ENCODE measurements at regions not wholly inside any gene's neighbourhood (a gene's known extent, or its start where the extent isn't known, plus 50 kb on each side); places are given as distances from the start of the nearest gene placed in this dataset.
"Not testable (repeated sequence)": the region's sequence is repeated elsewhere in the genome, so short reads cannot be mapped to it uniquely, and the experiment has no call there.

GRCh38 chr2:163949693-163950092 is 213.9 kb upstream of the FIGN start:
- DNase-seq (ENCODE audit: low read depth), result no peak

GRCh38 chr2:163944347-163944737 is 208.5 kb upstream of the FIGN start:
- no peak for DNase-seq (ENCODE audit: low read depth)

DNA sequence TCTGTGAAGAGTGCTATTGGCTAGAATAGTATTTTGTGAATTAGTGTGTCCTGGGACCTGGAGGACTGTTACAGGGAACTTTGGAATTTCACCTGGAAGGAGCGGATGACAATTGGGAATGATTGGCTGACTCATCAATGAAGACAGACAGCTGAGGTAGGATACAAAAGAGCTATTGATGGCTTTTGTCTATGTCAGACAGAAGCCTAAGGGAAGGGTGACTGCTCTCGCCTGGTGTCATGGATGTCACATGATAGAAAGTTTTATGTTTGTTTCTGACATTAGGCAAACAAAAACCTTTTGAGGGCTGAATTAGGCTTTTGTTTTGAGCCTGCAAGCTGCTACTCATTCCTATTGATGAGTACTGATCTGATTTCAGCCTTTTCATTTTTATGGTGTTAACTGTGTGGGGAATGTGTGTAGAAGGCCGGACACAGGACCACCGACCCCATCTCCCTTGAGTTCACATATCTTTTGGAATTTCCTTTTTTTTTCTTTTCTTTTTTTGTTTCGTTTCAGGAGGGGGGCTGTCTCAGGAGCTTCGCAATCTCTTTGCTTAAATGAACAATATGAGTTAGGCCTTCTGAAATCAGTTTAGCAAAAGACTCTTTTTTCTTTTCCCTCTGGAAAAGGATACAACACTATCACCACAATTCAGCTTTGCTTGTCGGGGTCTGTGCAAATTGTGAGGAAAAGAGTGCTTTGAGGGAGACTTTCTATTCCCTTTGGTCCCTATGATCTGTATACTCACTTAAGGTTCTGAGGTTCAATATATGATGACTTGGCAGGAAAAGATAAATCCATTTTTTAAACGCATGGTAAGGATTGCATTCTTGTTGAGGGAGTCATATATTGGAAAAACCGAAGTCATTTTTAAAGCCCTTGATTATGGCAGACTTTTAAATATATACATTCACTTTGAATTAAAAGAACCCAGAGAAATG is 207.9 kb upstream of the FIGN start:
- DNase-seq (ENCODE audit: low read depth), result peak; percentile 2

DNA sequence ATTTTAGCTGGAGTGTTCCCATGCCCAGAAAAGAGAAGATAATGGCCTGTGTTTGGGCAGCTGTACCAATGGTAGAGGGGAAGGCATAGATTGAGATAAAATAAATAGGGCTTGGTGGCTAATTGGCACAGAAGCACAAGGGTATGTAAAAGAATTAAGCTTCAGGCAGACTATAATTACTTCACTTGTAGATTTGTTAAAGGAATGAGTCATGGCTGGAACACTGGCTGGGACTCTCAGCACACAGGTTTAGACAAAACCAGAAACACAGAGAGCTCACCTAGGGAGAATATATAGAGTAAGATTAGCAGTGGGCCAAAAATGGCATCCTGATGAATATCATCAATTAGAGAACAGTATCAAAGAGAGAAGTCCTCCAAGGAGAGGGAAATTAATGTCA is 198.3 kb upstream of the FIGN start:
- no peak for DNase-seq (ENCODE audit: low read depth)

- DNase-seq (ENCODE audit: low read depth), result peak; percentile 12
Measured at GRCh38 chr2:163919717-163920116, 183.9 kb upstream of the FIGN start.

DNA sequence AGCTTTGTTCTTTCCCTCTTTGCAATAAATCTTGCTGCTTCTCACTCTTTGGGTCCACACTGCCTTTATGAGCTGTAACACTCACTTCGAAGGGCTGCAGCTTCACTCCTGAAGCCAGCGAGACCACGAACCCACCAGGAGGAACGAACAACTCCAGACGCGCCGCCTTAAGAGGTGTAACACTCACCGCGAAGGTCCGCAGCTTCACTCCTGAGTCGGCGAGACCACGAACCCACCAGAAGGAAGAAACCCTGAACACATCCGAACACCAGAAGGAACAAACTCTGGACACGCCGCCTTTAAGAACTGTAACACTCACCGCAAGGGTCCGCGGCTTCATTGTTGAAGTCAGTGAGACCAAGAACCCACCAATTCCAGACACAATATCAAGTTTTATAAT is 178.7 kb upstream of the FIGN start:
- DNase-seq (ENCODE audit: low read depth), result not testable (repeated sequence)

- DNase-seq (ENCODE audit: low read depth), result not testable (repeated sequence)
Measured at GRCh38 chr2:163913532-163913944, 177.7 kb upstream of the FIGN start.

DNA sequence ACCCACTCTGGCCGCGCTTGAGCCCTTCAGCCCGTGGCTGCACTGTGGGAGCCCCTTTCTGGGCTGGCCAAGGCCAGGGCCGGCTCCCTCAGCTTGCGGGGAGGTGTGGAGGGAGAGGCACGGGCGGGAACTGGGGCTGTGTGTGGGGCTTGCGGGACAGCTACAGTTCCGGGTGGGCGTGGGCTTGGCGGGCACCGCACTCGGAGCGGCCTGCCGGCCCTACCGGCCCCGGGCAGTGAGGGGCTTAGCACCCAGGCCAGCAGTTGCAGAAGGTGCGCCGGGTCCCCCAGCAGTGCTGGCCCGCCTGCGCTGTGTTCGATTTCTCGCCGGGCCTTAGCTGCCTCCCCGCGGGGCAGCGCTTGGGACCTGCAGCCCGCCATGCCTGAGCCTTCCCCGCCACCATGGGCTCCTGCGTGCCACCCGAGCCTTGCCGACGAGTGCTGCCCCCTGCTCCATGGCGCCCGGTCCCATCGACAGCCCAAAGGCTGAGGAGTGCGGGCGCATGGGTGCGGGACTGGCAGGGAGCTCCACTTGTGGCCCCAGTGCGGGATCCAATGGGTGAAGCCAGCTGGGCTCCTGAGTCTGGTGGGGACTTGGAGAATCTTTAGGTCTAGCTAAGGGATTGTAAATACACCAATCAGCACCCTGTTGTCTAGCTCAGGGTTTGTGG is 173.7 kb upstream of the FIGN start:
- no peak for DNase-seq (ENCODE audit: low read depth)

GRCh38 chr2:163906410-163906809 is 170.6 kb upstream of the FIGN start:
- DNase-seq (ENCODE audit: low read depth), result no peak

DNA sequence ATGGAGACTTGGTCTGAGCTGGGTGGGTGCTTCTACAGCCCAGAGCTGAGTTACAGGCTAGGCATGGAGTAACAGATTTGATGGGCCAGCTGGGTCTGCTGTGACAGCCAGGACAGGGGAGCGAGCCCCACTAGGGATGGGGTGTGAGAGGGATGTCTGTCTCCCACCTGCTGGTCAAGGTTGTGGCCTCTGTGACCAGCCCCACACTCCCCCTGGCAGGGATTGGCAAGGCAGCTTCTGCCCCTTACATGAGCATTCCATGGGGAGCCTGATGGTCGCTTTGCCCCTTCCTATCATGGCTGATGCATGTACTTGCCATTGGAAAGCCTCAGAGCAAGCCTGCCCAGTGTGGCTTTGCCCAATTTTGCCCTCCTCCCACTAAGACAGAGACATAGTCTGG is 162.0 kb upstream of the FIGN start:
- DNase-seq (ENCODE audit: low read depth), result no peak

- not testable (repeated sequence) for DNase-seq (ENCODE audit: low read depth)
Measured at GRCh38 chr2:163893444-163893843, 157.6 kb upstream of the FIGN start.

DNA sequence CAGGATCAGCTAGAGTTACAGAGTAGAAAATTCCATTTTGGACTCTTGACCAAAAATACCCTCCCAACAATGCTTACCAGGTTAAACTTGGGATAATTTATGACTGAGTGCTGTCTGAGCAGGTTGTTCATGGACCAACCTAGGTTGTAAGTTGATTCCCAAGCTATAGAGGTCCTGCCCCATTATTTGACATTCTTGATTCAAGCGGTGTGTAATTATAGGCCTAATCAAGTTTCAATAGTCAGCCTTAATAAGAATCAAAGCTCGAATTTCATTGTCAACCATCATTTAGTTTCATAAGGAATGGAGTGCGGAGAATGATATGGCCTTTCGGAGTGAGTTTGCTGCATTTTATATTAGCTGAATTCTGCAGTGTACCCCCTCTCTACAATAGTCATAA is 152.8 kb upstream of the FIGN start:
- no peak for DNase-seq (ENCODE audit: low read depth)

DNA sequence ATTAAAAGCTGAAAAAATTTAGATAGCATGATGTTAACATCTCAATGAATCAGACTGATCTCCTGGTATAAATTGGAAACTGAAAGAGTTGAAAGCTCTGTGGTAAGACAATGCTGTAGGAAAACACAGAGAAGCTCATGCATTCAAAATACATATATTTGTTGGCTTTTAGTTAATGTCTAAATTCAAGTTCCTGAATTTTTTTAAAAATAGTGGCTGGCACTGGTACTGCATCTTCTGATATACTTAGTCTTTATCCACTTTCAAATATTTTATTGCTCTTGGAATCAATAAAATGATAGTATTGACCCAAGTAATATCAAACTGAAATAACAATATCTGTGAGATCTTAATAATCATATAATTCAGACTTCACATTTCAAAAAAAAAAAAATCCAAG is 151.4 kb upstream of the FIGN start:
- DNase-seq (ENCODE audit: low read depth), result peak; percentile 7

- no peak for DNase-seq (ENCODE audit: low read depth)
Measured at GRCh38 chr2:163884416-163884815, 148.6 kb upstream of the FIGN start.

- DNase-seq (ENCODE audit: low read depth), result peak; percentile 52
Measured at GRCh38 chr2:163878718-163879117, 142.9 kb upstream of the FIGN start.

DNA sequence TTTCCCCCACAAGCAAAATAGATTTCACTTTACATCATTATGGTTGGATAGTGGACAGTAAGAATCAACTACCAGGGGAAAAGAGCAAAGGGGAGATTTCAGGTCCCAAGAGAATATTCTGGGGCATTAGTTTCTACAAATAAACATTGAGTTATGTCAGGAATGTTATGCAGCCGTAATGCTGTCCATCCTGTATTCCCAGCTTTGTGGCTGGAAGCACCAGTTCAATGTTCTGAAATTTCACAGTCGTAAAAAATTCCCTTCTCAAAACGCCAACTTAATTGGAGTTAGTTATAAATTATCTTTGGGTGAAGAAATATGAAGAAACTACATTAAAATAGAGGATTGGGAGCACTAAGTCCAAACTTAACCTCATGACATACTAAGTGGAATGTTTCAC is 141.5 kb upstream of the FIGN start:
- peak; percentile 22 for DNase-seq (ENCODE audit: low read depth)

- no peak for DNase-seq (ENCODE audit: low read depth)
Measured at GRCh38 chr2:163863073-163863472, 127.3 kb upstream of the FIGN start.

DNA sequence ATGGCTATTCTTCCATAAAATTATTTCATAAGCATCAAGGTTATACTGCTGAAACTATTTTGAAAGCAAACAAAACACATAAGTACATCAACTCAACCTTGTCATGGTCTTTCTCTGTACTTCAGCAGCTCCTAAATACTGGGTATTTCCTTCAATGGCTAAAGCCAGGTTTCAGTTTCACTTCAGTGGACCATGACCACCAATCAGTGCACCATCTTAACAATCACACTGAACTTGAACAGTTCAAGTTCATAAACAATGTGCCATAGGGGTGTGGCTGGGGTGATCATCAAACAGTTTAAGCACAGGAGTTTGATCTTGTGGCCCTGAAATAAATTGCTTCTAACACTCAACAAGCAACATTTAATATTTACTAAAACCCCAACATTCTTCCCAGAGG is 124.1 kb upstream of the FIGN start:
- DNase-seq (ENCODE audit: low read depth), result peak; percentile 8

DNA sequence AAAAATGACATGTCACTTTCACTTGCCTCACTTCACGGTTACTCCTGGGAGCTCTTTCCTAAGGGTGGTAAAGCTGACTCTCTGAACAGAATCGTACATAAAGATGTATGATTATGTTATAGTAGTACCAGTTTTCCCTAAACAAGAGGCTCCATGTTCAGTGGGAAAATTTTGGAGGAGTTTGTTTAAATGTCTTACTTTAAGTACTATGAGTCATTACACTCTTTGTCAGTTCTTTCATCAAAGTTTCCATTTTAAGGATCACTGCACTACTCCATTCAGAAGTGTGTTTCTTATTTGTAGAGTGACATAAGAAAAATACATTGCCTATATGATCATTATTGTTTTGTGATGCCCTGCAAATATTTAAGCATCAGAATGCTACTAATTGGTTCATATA is 121.1 kb upstream of the FIGN start:
- no peak for DNase-seq (ENCODE audit: low read depth)

DNA sequence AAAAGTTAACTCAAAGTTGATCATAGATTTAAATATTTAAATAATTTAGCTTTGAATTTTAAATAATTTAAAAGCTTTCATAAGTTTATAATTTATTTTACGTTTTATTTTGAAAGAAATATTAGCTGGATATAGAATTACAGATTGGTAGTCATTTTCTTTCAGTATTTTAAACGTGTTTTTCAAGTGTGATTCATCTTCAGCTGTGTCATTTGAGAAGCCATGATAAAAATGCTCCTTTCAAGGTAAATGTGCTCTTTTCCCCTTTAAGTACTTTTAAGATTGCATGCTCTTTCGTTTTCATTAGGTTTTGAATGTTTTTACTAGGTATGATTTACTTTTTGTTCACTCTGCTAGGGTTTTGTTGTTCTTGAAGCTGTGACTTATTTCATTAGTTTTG is 116.8 kb upstream of the FIGN start:
- peak; percentile 6 for DNase-seq (ENCODE audit: low read depth)

- no peak for DNase-seq (ENCODE audit: low read depth)
Measured at GRCh38 chr2:163849756-163850435, 114.1 kb upstream of the FIGN start.

DNA sequence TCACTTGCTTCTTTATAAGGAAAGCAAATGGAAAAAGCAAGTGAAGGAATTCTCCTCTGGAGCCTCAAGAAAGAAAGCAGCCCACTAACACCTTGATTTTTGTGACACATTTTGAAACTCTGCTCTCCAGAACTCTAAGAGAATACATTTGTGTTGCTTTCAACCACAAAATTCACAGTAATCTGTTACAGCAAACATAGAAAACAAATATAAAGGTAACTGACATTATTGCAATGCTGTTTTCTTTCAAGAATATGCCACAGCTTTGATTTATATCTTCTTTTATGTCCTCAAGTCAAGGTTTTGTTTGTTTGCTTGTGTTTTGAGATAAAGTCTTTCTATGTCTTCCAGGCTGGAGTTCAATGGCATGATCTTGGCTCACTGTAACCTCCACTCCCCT is 103.1 kb upstream of the FIGN start:
- no peak for DNase-seq (ENCODE audit: low read depth)

GRCh38 chr2:163836167-163836566 is 100.4 kb upstream of the FIGN start:
- DNase-seq (ENCODE audit: low read depth), result no peak

All from ELR (cell line).